OCI-LY3 (cell line): ENCODE measurements at regions not wholly inside any gene's neighbourhood (a gene's known extent, or its start where the extent isn't known, plus 50 kb on each side); places are given as distances from the start of the nearest gene placed in this dataset.

Experiments
- CTCF ChIP-seq: fragments of 200-600, 300-600 bp; sonication (generic); IDR thresholded peaks from 2 replicates; pipeline ENCODE4 v1.5.1; 2014; ENCODE audit warnings: antibody characterized with exemption, low read length, low read depth
- EZH2phosphoT487 ChIP-seq: fragments of 200-600 bp; shearing (Covaris generic); IDR thresholded peaks from 2 replicates; pipeline ENCODE4 v1.6.1; 2018; ENCODE audit warnings: antibody characterized with exemption, mixed run types, low read depth

DNA sequence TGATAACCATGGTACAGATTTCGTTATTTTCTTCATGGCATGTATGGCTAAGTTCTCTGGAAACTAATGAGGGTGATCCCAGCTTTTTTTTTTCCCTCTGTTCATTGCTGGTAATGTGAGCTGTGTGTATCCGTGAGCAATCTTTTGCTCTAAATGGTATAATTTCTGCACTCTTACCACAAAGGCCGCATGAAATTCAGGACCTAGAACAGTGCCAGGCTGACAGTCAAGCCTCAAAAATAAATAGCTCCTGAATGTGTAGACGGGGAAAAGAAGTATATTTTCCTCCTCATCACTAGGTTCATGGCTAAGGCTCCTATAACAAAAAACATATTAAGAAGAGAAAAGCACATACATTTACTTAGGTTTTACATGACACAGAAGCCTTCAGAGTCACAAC lies 140.2 kb upstream of the RMST start:
- TF ChIP-seq CTCF = no peak
- TF ChIP-seq EZH2phosphoT487 = no peak
